Mesodermal cell (in vitro differentiated cells): ENCODE measurements at regions not wholly inside any gene's neighbourhood (a gene's known extent, or its start where the extent isn't known, plus 50 kb on each side); places are given as distances from the start of the nearest gene placed in this dataset.

Source experiments
- H3K27ac ChIP-seq: 2 replicates; pipeline ENCODE4 v1.7.0; 2013; ENCODE audit warnings: mild to moderate bottlenecking, low read depth, low read length, moderate library complexity; ENCODE audit not compliant: severe bottlenecking
- H3K36me3 ChIP-seq: 2 replicates; pipeline ENCODE4 v1.7.1; 2013; ENCODE audit warnings: mild to moderate bottlenecking, low read length, moderate library complexity; ENCODE audit not compliant: control insufficient read depth, insufficient read depth
- H3K4me1 ChIP-seq: one replicate; pipeline ENCODE4 v1.7.1; 2013; ENCODE audit warnings: mild to moderate bottlenecking, low read length; ENCODE audit not compliant: insufficient read depth, control insufficient read depth, poor library complexity, severe bottlenecking
- H3K4me3 ChIP-seq: 2 replicates; pipeline ENCODE4 v1.7.0; 2013; ENCODE audit warnings: low read length, control low read depth, mild to moderate bottlenecking; ENCODE audit not compliant: insufficient read depth, poor library complexity, severe bottlenecking; ENCODE audit errors: extremely low read depth
- H3K9me3 ChIP-seq: 2 replicates; pipeline ENCODE4 v1.7.1; 2013; ENCODE audit warnings: mild to moderate bottlenecking, low read length, moderate library complexity; ENCODE audit not compliant: control insufficient read depth
- WGBS, 2 experiments: methylation state at CpG; one replicate each; pipeline ENCODE4 v1.1.5; 2013; ENCODE audit warnings: missing lambda C conversion rate in 2 of 2; ENCODE audit not compliant: insufficient coverage in 2 of 2; 5-methylcytosine and 5-hydroxymethylcytosine counted together

- Histone ChIP-seq H3K4me1 (no peaks in the 10 kb centered on the region), H3K4me3 (no peak overlapping the region), H3K9me3 (no peaks in the 10 kb centered on the region), H3K27ac (no peak overlapping the region), H3K36me3 (no peaks in the 10 kb centered on the region)
- 80 to 100% methylated on average over 1 of the region's 1 CpG for WGBS, 2 experiments
Measured at GRCh38 chr3:177916461-177916860, 619.8 kb upstream of the KCNMB2 start.

DNA sequence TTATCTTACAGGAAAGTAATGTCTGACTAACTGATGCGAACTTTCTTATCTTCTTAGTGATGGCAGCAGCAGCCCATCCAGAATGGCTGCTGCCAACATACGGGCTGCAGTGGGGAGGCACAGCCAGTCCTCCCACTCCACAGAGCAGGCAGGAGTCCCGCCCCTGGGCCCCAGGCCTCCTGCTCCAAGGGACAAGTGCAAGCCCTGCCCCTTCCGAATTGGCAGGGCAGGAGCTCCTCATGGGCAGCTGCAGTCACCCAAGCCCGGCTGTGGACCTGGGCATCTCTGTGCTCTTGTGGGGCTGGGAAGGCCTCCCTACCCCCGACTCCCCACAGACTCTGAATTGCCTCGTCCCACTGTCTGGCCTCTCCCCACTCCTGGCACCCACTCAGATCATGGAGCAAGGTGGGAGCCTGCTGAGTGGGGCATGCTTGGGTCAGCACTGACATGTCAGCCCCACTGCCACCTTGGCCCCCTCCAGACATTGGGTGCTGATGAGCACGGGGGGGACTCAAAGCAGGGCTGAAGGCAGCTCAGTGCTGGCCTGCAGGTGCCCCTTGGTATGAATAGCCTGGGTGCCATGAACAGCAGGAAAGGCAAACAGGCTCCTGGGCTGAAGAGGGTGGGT is 618.9 kb upstream of the KCNMB2 start:
- no peaks in the 10 kb centered on the region for H3K9me3 ChIP-seq
- 90 to 97% methylated on average over 4 to 5 of the region's 8 CpGs for WGBS, 2 experiments
- H3K36me3 ChIP-seq = no peaks in the 10 kb centered on the region
- H3K4me3 ChIP-seq = no peak overlapping the region
- no peak overlapping the region for H3K27ac ChIP-seq
- H3K4me1 ChIP-seq = no peaks in the 10 kb centered on the region

GRCh38 chr3:177921153-177921552 is 615.1 kb upstream of the KCNMB2 start:
- WGBS, 2 experiments = 83 to 100% methylated on average over 1 to 3 of the region's 3 CpGs
- Histone ChIP-seq H3K27ac (no peak overlapping the region), H3K36me3 (no peaks in the 10 kb centered on the region), H3K9me3 (no peaks in the 10 kb centered on the region), H3K4me3 (no peak overlapping the region), H3K4me1 (no peaks in the 10 kb centered on the region)

GRCh38 chr3:177924261-177924660 is 612.0 kb upstream of the KCNMB2 start:
- Histone ChIP-seq H3K4me1 (no peaks in the 10 kb centered on the region), H3K27ac (no peak overlapping the region), H3K9me3 (no peaks in the 10 kb centered on the region), H3K36me3 (no peaks in the 10 kb centered on the region), H3K4me3 (no peak overlapping the region)
- WGBS, 2 experiments = 100% methylated on average over 1 of the region's 2 CpGs; no CpG with 5 or more reads in 1 of the 2 experiments

- peaks cover 4% of the 10 kb centered on the region for H3K4me1 ChIP-seq
- no CpG with 5 or more reads among the region's 6 CpGs for WGBS, 2 experiments
- no peaks in the 10 kb centered on the region for H3K9me3 ChIP-seq
- no peak overlapping the region for H3K27ac ChIP-seq
- no peaks in the 10 kb centered on the region for H3K36me3 ChIP-seq
- H3K4me3 ChIP-seq = no peak overlapping the region
Measured at GRCh38 chr3:177928172-177928873, 607.9 kb upstream of the KCNMB2 start.

- Histone ChIP-seq H3K4me3 (no peak overlapping the region), H3K27ac (no peak overlapping the region), H3K36me3 (no peaks in the 10 kb centered on the region), H3K9me3 (no peaks in the 10 kb centered on the region), H3K4me1 (peaks cover 7% of the 10 kb centered on the region)
- WGBS, 2 experiments = 90 to 100% methylated on average over 2 of the region's 2 CpGs
Measured at GRCh38 chr3:177929310-177929709, 606.9 kb upstream of the KCNMB2 start.

GRCh38 chr3:177930771-177931170 is 605.5 kb upstream of the KCNMB2 start:
- H3K4me1 ChIP-seq = peaks cover 11% of the 10 kb centered on the region
- WGBS, 2 experiments = 83 to 100% methylated on average over 1 of the region's 2 CpGs
- no peak overlapping the region for H3K27ac ChIP-seq
- no peak overlapping the region for H3K4me3 ChIP-seq
- no peaks in the 10 kb centered on the region for H3K36me3 ChIP-seq
- H3K9me3 ChIP-seq = no peaks in the 10 kb centered on the region

- Histone ChIP-seq H3K9me3 (no peaks in the 10 kb centered on the region), H3K36me3 (no peaks in the 10 kb centered on the region), H3K27ac (no peak overlapping the region), H3K4me1 (peaks cover 11% of the 10 kb centered on the region), H3K4me3 (no peak overlapping the region)
- no CpG with 5 or more reads among the region's 2 CpGs for WGBS, 2 experiments
Measured at GRCh38 chr3:177931346-177931745, 604.9 kb upstream of the KCNMB2 start.

DNA sequence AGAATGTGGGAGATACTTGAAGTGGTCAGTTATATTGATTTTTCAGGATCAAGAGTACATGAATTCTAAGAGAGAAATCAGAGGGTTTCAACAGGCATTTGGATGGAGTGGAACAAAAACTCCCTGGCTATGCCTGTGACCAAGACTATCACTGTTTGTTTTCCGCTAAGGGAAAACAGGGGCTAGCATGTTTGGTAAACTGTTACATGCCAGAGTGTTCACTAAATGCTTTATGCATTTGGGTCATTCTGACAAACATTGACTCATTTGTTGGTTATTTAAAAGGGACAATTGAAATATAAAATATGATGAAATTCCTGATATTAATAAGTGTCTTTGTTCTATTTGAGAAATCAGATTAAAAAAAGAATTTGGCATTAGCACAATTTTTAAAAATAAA is 603.9 kb upstream of the KCNMB2 start:
- H3K4me1 ChIP-seq = peaks cover 11% of the 10 kb centered on the region
- no peak overlapping the region for H3K4me3 ChIP-seq
- no peaks in the 10 kb centered on the region for H3K36me3 ChIP-seq
- WGBS, 2 experiments = 75 to 100% methylated on average over 1 of the region's 1 CpG
- H3K9me3 ChIP-seq = no peaks in the 10 kb centered on the region
- H3K27ac ChIP-seq = no peak overlapping the region

GRCh38 chr3:177932750-177933660 is 603.2 kb upstream of the KCNMB2 start:
- Histone ChIP-seq H3K4me1 (peaks cover 11% of the 10 kb centered on the region), H3K36me3 (no peaks in the 10 kb centered on the region), H3K9me3 (no peaks in the 10 kb centered on the region), H3K27ac (peak overlapping the region; percentile 41), H3K4me3 (no peak overlapping the region)
- 92 to 100% methylated on average over 1 of the region's 5 CpGs for WGBS, 2 experiments
